ENCODE measurements at regions not wholly inside any gene's neighbourhood (a gene's known extent, or its start where the extent isn't known, plus 50 kb on each side); places are given as distances from the start of the nearest gene placed in this dataset.

GRCh38 chr4:30979402-30979801 is 259.2 kb downstream of the PCDH7 start:
- TF ChIP-seq CTCF (conservative IDR thresholded peaks at IDR 0.05; ENCODE audit: low read depth, low read length): no peak
- no peak for TF ChIP-seq EZH2 (IDR thresholded peaks at IDR 0.05; ENCODE audit: low read length, unreplicated experiment)
